CD4-positive, alpha-beta memory T cell (primary cell): ENCODE measurements at regions not wholly inside any gene's neighbourhood (a gene's known extent, or its start where the extent isn't known, plus 50 kb on each side); places are given as distances from the start of the nearest gene placed in this dataset.
"Not testable (repeated sequence)": the region's sequence is repeated elsewhere in the genome, so short reads cannot be mapped to it uniquely, and the experiment has no call there.

Experiments used
- CTCF ChIA-PET: fragments of 350-600 bp; sonication (Branson Sonifier 250); formaldehyde crosslinking; loops from one replicate; lab custom pipeline; 2021; ENCODE audit warnings: inconsistent platforms; ENCODE audit not compliant: partially characterized antibody; lab: Charles Lee
- POLR2A ChIA-PET: fragments of 350-600 bp; sonication (Branson Sonifier 250); formaldehyde crosslinking; loops from one replicate; lab custom pipeline; 2021; ENCODE audit not compliant: partially characterized antibody; lab: Charles Lee
- DNase-seq, 5 donors: peaks; one replicate each; pipeline versions ENCODE4 v3.0.0 to v3.0.0-alpha.2; 2020 to 2022; ENCODE audit warnings: mixed read lengths in 1 of 5
- H3K27ac ChIP-seq: one replicate; pipeline ENCODE4 v1.7.0; 2013; ENCODE audit warnings: low read depth, low read length
- H3K27me3 ChIP-seq: 2 replicates; pipeline ENCODE4 v1.7.0; 2013; ENCODE audit warnings: mild to moderate bottlenecking, low read length, moderate library complexity; ENCODE audit not compliant: insufficient read depth
- H3K36me3 ChIP-seq: 2 replicates; pipeline ENCODE4 v1.7.0; 2013; ENCODE audit warnings: mild to moderate bottlenecking, low read length, moderate library complexity; ENCODE audit not compliant: insufficient read depth
- H3K4me1 ChIP-seq: 2 replicates; pipeline ENCODE4 v1.7.0; 2013; ENCODE audit warnings: mild to moderate bottlenecking, low read length, moderate library complexity; ENCODE audit not compliant: insufficient read depth
- H3K4me3 ChIP-seq, 2 donors: one replicate each; pipeline ENCODE4 v1.7.0; 2013; ENCODE audit warnings: low read length in 2 of 2, mild to moderate bottlenecking in 1 of 2
- H3K9me3 ChIP-seq, 2 donors: one replicate each; pipeline ENCODE4 v1.7.0; 2013; ENCODE audit warnings: low read length in 2 of 2, control low read depth in 1 of 2; ENCODE audit not compliant: control insufficient read depth in 1 of 2
- H3K27ac Mint-ChIP-seq, 7 donors: one replicate each; pipeline ENCODE4 v1.8.0; 2020 to 2021; ENCODE audit warnings: mixed read lengths in 7 of 7, mild to moderate bottlenecking in 6 of 7, inconsistent platforms in 3 of 7, moderate library complexity in 3 of 7
- H3K27me3 Mint-ChIP-seq, 2 donors: one replicate each; pipeline ENCODE4 v1.8.0; 2020 to 2021; ENCODE audit warnings: mixed read lengths in 2 of 2
- H3K36me3 Mint-ChIP-seq, 2 donors: one replicate each; pipeline ENCODE4 v1.8.0; 2020 to 2021; ENCODE audit warnings: mixed read lengths in 2 of 2, inconsistent platforms in 1 of 2, mild to moderate bottlenecking in 1 of 2
- H3K4me1 Mint-ChIP-seq, 4 donors: one replicate each; pipeline ENCODE4 v1.8.0; 2020 to 2021; ENCODE audit warnings: mixed read lengths in 4 of 4, mild to moderate bottlenecking in 1 of 4
- H3K4me3 Mint-ChIP-seq, 8 donors: one replicate each; pipeline ENCODE4 v1.8.0; 2020 to 2021; ENCODE audit warnings: mixed read lengths in 8 of 8, mild to moderate bottlenecking in 7 of 8, moderate library complexity in 6 of 8, inconsistent platforms in 3 of 8
- H3K9me3 Mint-ChIP-seq, 8 donors: one replicate each; pipeline ENCODE4 v1.8.0; 2020 to 2021; ENCODE audit warnings: mixed read lengths in 8 of 8, mild to moderate bottlenecking in 5 of 8, inconsistent platforms in 3 of 8, moderate library complexity in 1 of 8
- intact Hi-C: fragments of 100-400 bp; cut with micrococcal nuclease; formaldehyde crosslinking; loops from one replicate; pipeline ENCODE4 v1.15.1; 2023

GRCh38 chr17:53627511-53627910 lies 195.2 kb upstream of the KIF2B start:
- DNase-seq, result no peak
- H3K9me3 Mint-ChIP-seq, result peaks cover 0 to 4% (median under 1%) of the 10 kb centered on the region in 8 donors
- H3K36me3 ChIP-seq, result no peaks in the 10 kb centered on the region
- H3K4me3 ChIP-seq, result no peak overlapping the region
- no peaks in the 10 kb centered on the region for H3K4me1 ChIP-seq
- no peaks in the 10 kb centered on the region for H3K4me1 Mint-ChIP-seq
- no peaks in the 10 kb centered on the region for H3K9me3 ChIP-seq
- no peaks in the 10 kb centered on the region for H3K27me3 Mint-ChIP-seq
- H3K27me3 ChIP-seq, result no peaks in the 10 kb centered on the region
- H3K4me3 Mint-ChIP-seq, result no peak overlapping the region
- intact Hi-C loops, result no loop called here
- ChIA-PET CTCF (no interaction called here), POLR2A (no interaction called here)
- H3K27ac ChIP-seq, result no peak overlapping the region
- no peak overlapping the region for H3K27ac Mint-ChIP-seq
- no peaks in the 10 kb centered on the region for H3K36me3 Mint-ChIP-seq

DNA sequence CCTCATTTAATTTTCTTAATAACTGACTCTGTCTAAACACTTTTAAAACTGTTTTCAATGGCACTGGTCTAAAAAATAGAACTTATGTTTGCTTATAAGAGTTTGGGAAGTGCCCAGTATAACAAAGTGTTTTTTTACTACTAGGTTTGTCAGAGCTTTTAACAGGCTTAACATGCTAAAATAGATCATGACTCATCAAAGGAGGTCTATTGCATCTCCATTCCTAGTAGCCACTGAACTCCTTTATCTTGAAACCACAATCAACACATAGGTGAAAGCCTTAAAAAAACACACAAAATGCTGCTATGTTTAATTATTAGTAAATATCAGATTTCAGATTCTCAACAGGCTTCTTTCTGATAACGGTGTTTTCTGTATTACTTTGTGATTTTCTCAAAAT lies 196.4 kb upstream of the KIF2B start:
- intact Hi-C loops, result no loop called here

DNA sequence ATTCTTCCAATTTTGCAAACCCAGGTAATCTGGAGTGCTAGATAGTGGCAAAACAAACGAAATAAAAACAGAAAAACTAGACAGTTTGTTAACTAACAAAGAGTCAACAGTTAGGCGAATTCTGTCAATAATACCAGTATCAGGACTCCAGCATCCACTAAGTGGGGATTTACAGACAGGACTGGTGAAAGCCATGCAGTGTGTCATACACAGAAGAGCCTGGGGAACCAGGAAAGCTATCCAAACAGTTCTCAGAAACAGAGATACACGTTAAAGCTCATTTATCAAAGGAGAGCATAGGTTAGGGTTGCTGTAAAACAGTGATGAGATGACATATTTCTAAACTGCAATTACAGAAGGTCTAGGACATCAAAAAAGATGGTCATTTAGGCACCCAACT lies 203.7 kb upstream of the KIF2B start:
- no peaks in the 10 kb centered on the region for H3K27me3 Mint-ChIP-seq
- CTCF ChIA-PET, result no interaction called here
- intact Hi-C loops, result no loop called here
- H3K9me3 Mint-ChIP-seq, result peaks cover 0 to 4% (median 1%) of the 10 kb centered on the region in 8 donors
- no peak for DNase-seq
- H3K4me1 Mint-ChIP-seq, result no peaks in the 10 kb centered on the region
- POLR2A ChIA-PET, result no interaction called here
- Histone ChIP-seq H3K36me3 (no peaks in the 10 kb centered on the region), H3K9me3 (no peaks in the 10 kb centered on the region), H3K4me3 (no peak overlapping the region), H3K27me3 (no peaks in the 10 kb centered on the region), H3K4me1 (no peaks in the 10 kb centered on the region), H3K27ac (no peak overlapping the region)
- H3K36me3 Mint-ChIP-seq, result no peaks in the 10 kb centered on the region
- no peak overlapping the region for H3K27ac Mint-ChIP-seq
- H3K4me3 Mint-ChIP-seq, result no peak overlapping the region

More for the DNA sequence above, 196.4 kb upstream of the KIF2B start:
- Histone ChIP-seq H3K27ac (no peak overlapping the region), H3K9me3 (no peaks in the 10 kb centered on the region), H3K27me3 (no peaks in the 10 kb centered on the region), H3K4me1 (no peaks in the 10 kb centered on the region), H3K4me3 (no peak overlapping the region), H3K36me3 (no peaks in the 10 kb centered on the region)
- Mint-ChIP-seq H3K9me3 (peaks cover 0 to 4% (median 0%) of the 10 kb centered on the region in 8 donors), H3K4me1 (no peaks in the 10 kb centered on the region), H3K27me3 (no peaks in the 10 kb centered on the region), H3K36me3 (no peaks in the 10 kb centered on the region), H3K4me3 (no peak overlapping the region), H3K27ac (no peak overlapping the region)
- no peak for DNase-seq
- ChIA-PET CTCF (no interaction called here), POLR2A (no interaction called here)

GRCh38 chr17:53608208-53608607 lies 214.5 kb upstream of the KIF2B start:
- intact Hi-C loops, DNase-seq, H3K4me1 Mint-ChIP-seq, H3K4me3 Mint-ChIP-seq, H3K27ac Mint-ChIP-seq, H3K36me3 Mint-ChIP-seq, H3K27me3 ChIP-seq, H3K27ac ChIP-seq, H3K4me1 ChIP-seq, H3K36me3 ChIP-seq, H3K9me3 ChIP-seq, POLR2A ChIA-PET, H3K27me3 Mint-ChIP-seq, H3K4me3 ChIP-seq, CTCF ChIA-PET: not testable (repeated sequence)
- peaks cover 0 to 15% (median 7%) of the 10 kb centered on the region in 8 donors for H3K9me3 Mint-ChIP-seq

DNA sequence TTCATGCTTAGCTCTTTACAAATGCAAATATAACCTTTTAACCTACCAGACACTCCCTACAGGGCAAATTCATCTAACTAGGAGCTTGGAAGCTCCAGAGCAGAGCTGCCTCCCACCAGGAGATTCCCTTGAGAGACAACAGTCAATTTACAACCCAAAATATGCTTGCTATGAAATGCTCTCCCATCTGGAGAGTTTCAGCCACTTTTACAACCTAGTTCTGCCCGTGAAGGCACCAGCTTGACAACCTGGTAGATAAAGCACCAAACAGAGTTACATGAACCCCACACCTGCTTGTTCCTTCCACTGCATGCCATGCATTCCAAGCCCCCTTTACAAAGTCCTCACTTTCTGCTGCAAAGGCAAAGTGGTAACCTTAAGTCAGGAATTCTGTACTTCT lies 215.3 kb upstream of the KIF2B start:
- no peaks in the 10 kb centered on the region for H3K27me3 ChIP-seq
- Mint-ChIP-seq H3K27ac (peak overlapping the region in 1 of 7 donors; percentile 67), H3K9me3 (peaks cover 0 to 20% (median 9%) of the 10 kb centered on the region in 8 donors), H3K4me1 (no peaks in the 10 kb centered on the region), H3K4me3 (no peak overlapping the region), H3K36me3 (no peaks in the 10 kb centered on the region), H3K27me3 (no peaks in the 10 kb centered on the region)
- no peaks in the 10 kb centered on the region for H3K4me1 ChIP-seq
- peaks cover 0 to 6% of the 10 kb centered on the region in 2 donors for H3K9me3 ChIP-seq
- ChIA-PET POLR2A (no interaction called here), CTCF (no interaction called here)
- DNase-seq, result no peak
- H3K4me3 ChIP-seq, result no peak overlapping the region
- intact Hi-C loops, result no loop called here
- H3K27ac ChIP-seq, result no peak overlapping the region
- H3K36me3 ChIP-seq, result no peaks in the 10 kb centered on the region

- Histone ChIP-seq H3K9me3 (no peaks in the 10 kb centered on the region), H3K4me3 (no peak overlapping the region), H3K36me3 (no peaks in the 10 kb centered on the region), H3K27me3 (no peaks in the 10 kb centered on the region), H3K4me1 (no peaks in the 10 kb centered on the region), H3K27ac (no peak overlapping the region)
- Mint-ChIP-seq H3K4me1 (no peaks in the 10 kb centered on the region), H3K36me3 (no peaks in the 10 kb centered on the region), H3K27me3 (no peaks in the 10 kb centered on the region), H3K9me3 (peaks cover 2 to 12% (median 4%) of the 10 kb centered on the region in 8 donors), H3K27ac (no peak overlapping the region), H3K4me3 (no peak overlapping the region)
- ChIA-PET CTCF (no interaction called here), POLR2A (no interaction called here)
- intact Hi-C loops, result no loop called here
- DNase-seq, result no peak
These were observed 234.4 kb upstream of the KIF2B start for GRCh38 chr17:53588317-53588716.

DNA sequence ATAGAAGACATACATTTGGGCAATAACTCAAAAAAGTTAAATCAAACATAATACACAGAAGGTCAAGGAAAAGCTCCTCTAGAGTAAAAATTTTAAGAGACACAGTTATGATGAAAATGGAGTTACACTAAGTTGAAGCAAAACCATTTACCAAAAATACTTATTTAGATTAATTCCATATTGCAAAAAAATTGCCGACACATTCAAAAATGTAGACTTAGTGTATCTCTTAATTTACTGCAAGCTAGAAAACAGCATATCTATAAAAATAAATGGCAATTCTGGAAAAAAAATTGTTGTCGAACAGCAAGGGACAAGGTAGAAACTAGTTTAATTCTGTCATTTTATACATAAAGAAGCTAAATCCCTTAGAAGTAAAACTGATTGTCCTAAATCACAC lies 248.7 kb upstream of the KIF2B start:
- DNase-seq, result no peak
- ChIA-PET POLR2A (no interaction called here), CTCF (no interaction called here)
- H3K9me3 ChIP-seq, result no peaks in the 10 kb centered on the region
- H3K27me3 ChIP-seq, result no peaks in the 10 kb centered on the region
- Mint-ChIP-seq H3K4me3 (no peak overlapping the region), H3K4me1 (peaks cover 0 to 11% (median 3%) of the 10 kb centered on the region in 4 donors), H3K36me3 (no peaks in the 10 kb centered on the region), H3K9me3 (peaks cover 0 to 8% (median 5%) of the 10 kb centered on the region in 8 donors), H3K27ac (no peak overlapping the region), H3K27me3 (no peaks in the 10 kb centered on the region)
- no peaks in the 10 kb centered on the region for H3K36me3 ChIP-seq
- intact Hi-C loops, result no loop called here
- no peak overlapping the region for H3K27ac ChIP-seq
- H3K4me1 ChIP-seq, result no peaks in the 10 kb centered on the region
- no peak overlapping the region for H3K4me3 ChIP-seq

GRCh38 chr17:53571342-53571741 lies 251.4 kb upstream of the KIF2B start:
- Mint-ChIP-seq H3K27me3 (no peaks in the 10 kb centered on the region), H3K4me3 (peak overlapping the region in 2 of 8 donors; percentile 19 to 62), H3K27ac (no peak overlapping the region), H3K9me3 (peaks cover 0 to 6% (median 4%) of the 10 kb centered on the region in 8 donors), H3K4me1 (peaks cover 0 to 11% (median 3%) of the 10 kb centered on the region in 4 donors), H3K36me3 (no peaks in the 10 kb centered on the region)
- Histone ChIP-seq H3K36me3 (no peaks in the 10 kb centered on the region), H3K4me1 (no peaks in the 10 kb centered on the region), H3K4me3 (no peak overlapping the region), H3K9me3 (no peaks in the 10 kb centered on the region), H3K27ac (no peak overlapping the region), H3K27me3 (no peaks in the 10 kb centered on the region)
- DNase-seq, result no peak
- POLR2A ChIA-PET, result no interaction called here
- intact Hi-C loops, result no loop called here
- CTCF ChIA-PET, result no interaction called here
